ENCODE measurements at regions not wholly inside any gene's neighbourhood (a gene's known extent, or its start where the extent isn't known, plus 50 kb on each side); places are given as distances from the start of the nearest gene placed in this dataset.
"Not testable (repeated sequence)": the region's sequence is repeated elsewhere in the genome, so short reads cannot be mapped to it uniquely, and the experiment has no call there.

DNA sequence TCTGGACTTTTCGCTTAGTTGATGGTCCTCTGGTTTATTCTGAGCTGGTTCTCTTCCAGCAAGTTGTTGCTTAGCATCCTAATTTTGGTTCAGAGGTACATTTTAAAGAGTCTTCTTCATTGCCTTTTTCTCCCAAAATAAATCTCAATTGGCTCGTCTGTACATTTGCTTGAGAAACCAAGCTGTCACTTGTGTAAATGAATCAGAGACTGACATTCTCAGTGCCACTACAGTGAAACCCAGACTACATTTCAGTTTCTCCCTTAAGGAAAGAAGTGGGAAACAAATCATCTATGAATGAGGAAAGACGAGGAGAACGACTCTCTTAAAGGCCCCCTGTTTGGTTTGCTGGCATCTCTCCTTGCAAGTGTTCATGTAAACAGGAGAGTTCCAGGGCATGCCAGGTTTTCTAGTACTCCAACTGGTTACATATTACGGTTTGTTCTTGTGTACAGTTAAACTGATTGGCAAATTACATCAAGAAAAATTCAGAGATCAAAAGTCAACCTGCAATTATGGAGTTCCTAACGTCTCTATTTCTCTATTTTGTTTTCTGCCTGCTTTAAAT, 654.6 kb downstream of the SH2D4B start:
- DNase-seq (ENCODE audit: insufficient read length, low spot score) (no peak), FAIRE-seq (no peak)
- no peak for TF ChIP-seq POU2F2 (IDR thresholded peaks at IDR 0.05; ENCODE audit: low read depth, low read length)
- TF ChIP-seq TAF1 (IDR thresholded peaks at IDR 0.05; ENCODE audit: low read depth, low read length), result no peak
- TF ChIP-seq SPI1 (IDR thresholded peaks at IDR 0.05; ENCODE audit: low read depth, low read length), result no peak

DNA sequence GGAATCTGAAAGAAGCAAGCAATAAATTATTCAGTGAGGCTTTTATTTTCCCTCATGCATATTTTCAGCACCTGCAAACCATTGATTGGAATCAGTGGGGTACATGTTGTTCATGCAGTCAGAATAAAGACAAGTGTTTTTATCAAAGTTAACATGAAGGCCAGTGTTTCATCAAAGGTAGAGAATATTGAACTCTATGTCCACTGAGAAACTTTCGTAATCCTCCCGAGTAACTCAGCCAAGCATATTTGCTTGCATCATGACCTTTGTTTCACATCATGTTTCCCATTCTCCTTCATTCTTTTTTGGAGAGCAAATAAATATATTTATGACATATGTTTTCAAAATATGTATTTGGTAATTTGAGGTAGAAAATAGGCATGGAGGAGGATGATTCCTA, 663.1 kb downstream of the SH2D4B start:
- no peak for DNase-seq (ENCODE audit: insufficient read length, low spot score)
- no peak for FAIRE-seq
- TF ChIP-seq PAX5 (IDR thresholded peaks at IDR 0.05; ENCODE audit: insufficient read depth, low read length, severe bottlenecking) (no peak), SPI1 (IDR thresholded peaks at IDR 0.05; ENCODE audit: low read depth, low read length) (no peak), TAF1 (IDR thresholded peaks at IDR 0.05; ENCODE audit: low read depth, low read length) (no peak), POLR2A (IDR thresholded peaks at IDR 0.05; ENCODE audit: low read depth, low read length) (no peak), POU2F2 (IDR thresholded peaks at IDR 0.05; ENCODE audit: low read depth, low read length) (no peak), POLR2AphosphoS5 (IDR thresholded peaks at IDR 0.05; ENCODE audit: low read depth, low read length) (no peak)

DNA sequence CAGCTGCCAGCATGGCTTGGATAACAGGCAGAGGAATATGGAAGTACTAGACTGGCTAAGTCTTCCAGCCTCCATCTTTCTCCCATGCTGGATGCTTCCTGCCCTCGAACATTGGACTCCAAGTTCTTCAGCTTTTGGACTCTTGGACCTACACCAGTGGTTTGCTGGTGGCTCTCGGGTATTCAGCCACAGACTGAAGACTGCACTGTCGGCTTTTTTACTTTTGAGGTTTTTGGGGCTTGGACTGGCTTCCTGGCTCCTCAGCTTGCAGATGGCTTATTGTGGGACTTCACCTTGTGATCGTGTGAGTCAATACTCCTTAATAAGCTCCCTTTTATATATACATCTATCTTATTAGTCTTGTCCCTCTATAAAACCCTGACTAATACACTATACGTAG, 667.6 kb upstream of the NRG3 start:
- not testable (repeated sequence) for DNase-seq (ENCODE audit: insufficient read length, low spot score); FAIRE-seq

DNA sequence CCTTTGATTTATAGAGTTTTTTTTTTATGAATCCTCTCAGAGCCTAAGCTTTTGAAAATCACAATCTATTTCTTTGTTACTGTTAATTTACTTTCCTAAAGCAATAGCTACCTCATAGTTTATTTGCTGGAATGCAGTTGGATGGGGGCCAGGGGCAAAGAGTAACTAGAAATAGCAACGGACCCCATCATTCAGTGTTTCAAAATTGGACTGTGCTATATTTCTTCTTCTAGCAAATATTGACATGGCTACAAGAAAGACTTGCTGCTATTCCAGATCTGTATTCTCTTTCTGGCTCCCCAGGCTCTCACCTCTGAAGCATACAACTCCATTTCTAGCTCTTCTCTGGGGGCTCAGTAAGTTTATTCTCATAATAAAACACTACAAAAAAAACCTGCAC, 661.6 kb upstream of the NRG3 start:
- no peak for DNase-seq (ENCODE audit: insufficient read length, low spot score)
- TF ChIP-seq TAF1 (IDR thresholded peaks at IDR 0.05; ENCODE audit: low read depth, low read length), result no peak
- no peak for TF ChIP-seq SPI1 (IDR thresholded peaks at IDR 0.05; ENCODE audit: low read depth, low read length)
- TF ChIP-seq POLR2A (IDR thresholded peaks at IDR 0.05; ENCODE audit: low read depth, low read length), result no peak
- TF ChIP-seq PAX5 (IDR thresholded peaks at IDR 0.05; ENCODE audit: insufficient read depth, low read length, severe bottlenecking), result no peak
- TF ChIP-seq POLR2AphosphoS5 (IDR thresholded peaks at IDR 0.05; ENCODE audit: low read depth, low read length), result no peak
- no peak for TF ChIP-seq POU2F2 (IDR thresholded peaks at IDR 0.05; ENCODE audit: low read depth, low read length)
- FAIRE-seq, result no peak

DNA sequence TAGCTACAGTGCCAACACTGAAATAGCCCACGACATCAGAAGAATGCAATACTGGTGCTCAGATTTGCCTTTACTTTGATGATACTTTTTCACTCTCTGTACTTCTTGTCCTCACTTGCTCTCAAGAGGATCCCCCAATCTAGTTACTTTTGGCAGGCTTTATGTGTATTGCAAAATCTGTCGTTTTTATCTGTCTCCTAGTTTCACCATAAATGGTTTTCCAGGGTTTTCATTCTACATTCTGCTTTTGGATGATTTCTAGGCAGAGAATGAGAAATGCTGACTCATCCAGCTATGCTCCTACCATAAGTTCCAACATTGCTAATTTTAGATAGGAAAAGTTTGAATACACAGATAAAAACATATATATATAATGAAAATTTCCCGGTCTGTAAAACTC, 659.5 kb upstream of the NRG3 start:
- FAIRE-seq, result no peak
- DNase-seq (ENCODE audit: insufficient read length, low spot score), result no peak
- TF ChIP-seq POU2F2 (IDR thresholded peaks at IDR 0.05; ENCODE audit: low read depth, low read length) (no peak), TAF1 (IDR thresholded peaks at IDR 0.05; ENCODE audit: low read depth, low read length) (no peak)

DNA sequence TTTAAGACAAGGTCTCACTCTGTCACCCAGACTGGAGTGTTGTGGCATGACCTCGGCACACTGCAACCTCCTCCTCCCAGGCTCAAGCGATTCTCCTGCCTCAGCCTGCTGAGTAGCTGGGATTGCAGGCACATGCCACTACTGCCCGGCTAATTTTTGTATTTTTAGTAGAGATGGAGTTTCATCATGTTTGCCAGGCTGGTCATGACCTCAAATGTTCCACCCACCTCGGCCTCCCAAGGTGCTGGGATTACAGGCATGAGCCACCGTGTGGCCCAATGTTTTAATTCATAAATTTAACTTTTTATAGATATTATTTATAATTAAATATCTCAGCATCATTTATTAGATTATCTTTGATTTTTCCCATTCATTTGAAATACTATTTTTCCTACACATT, 658.0 kb upstream of the NRG3 start:
- TF ChIP-seq POLR2AphosphoS5 (IDR thresholded peaks at IDR 0.05; ENCODE audit: low read depth, low read length) (no peak), TAF1 (IDR thresholded peaks at IDR 0.05; ENCODE audit: low read depth, low read length) (no peak), POU2F2 (IDR thresholded peaks at IDR 0.05; ENCODE audit: low read depth, low read length) (no peak), PAX5 (IDR thresholded peaks at IDR 0.05; ENCODE audit: insufficient read depth, low read length, severe bottlenecking) (no peak)
- no peak for FAIRE-seq
- no peak for DNase-seq (ENCODE audit: insufficient read length, low spot score)

DNA sequence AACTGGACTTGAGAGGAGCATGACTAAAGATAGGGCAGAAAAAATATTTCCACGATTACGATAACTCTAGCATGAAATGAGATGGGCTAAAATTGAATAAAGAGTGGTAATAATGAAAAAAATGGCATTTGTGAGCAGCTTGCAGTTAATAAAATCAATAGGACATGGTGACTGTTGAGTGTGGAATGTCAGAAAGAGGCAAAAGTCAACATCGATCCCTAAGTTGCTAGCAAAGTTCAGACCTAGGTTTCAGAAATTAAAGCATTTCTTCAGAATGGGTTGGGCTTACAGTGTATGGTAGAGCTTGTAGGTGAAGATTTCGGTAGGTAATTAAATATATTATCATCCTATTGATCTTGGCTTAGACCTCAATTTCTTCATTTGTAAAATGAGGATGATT, 656.7 kb upstream of the NRG3 start:
- DNase-seq (ENCODE audit: insufficient read length, low spot score), result no peak
- FAIRE-seq, result no peak
- TF ChIP-seq POLR2AphosphoS5 (IDR thresholded peaks at IDR 0.05; ENCODE audit: low read depth, low read length) (no peak), POU2F2 (IDR thresholded peaks at IDR 0.05; ENCODE audit: low read depth, low read length) (no peak), POLR2A (IDR thresholded peaks at IDR 0.05; ENCODE audit: low read depth, low read length) (no peak), PAX5 (IDR thresholded peaks at IDR 0.05; ENCODE audit: insufficient read depth, low read length, severe bottlenecking) (no peak), TAF1 (IDR thresholded peaks at IDR 0.05; ENCODE audit: low read depth, low read length) (no peak), SPI1 (IDR thresholded peaks at IDR 0.05; ENCODE audit: low read depth, low read length) (no peak)

DNA sequence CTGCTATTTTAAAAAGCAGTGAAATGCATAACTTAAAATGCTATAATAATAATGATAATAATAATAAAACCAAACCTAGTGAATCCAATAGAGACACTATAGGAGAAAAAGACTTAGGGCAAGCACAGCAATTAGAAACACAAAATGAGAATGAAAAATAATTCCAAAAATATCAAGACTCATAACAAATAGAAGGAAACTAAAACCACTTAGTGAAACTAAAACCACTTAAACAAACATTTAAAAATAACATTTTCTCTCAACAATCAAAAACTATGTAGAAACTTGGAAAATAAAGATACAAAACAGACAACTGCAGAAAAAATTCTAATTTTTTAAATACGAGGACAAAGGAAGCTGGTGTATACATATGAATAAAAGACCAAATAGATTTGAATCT, 655.2 kb upstream of the NRG3 start:
- FAIRE-seq, result no peak
- TF ChIP-seq TAF1 (IDR thresholded peaks at IDR 0.05; ENCODE audit: low read depth, low read length) (no peak), SPI1 (IDR thresholded peaks at IDR 0.05; ENCODE audit: low read depth, low read length) (no peak), POLR2A (IDR thresholded peaks at IDR 0.05; ENCODE audit: low read depth, low read length) (no peak), PAX5 (IDR thresholded peaks at IDR 0.05; ENCODE audit: insufficient read depth, low read length, severe bottlenecking) (no peak), POLR2AphosphoS5 (IDR thresholded peaks at IDR 0.05; ENCODE audit: low read depth, low read length) (no peak), POU2F2 (IDR thresholded peaks at IDR 0.05; ENCODE audit: low read depth, low read length) (no peak)
- DNase-seq (ENCODE audit: insufficient read length, low spot score), result no peak

DNA sequence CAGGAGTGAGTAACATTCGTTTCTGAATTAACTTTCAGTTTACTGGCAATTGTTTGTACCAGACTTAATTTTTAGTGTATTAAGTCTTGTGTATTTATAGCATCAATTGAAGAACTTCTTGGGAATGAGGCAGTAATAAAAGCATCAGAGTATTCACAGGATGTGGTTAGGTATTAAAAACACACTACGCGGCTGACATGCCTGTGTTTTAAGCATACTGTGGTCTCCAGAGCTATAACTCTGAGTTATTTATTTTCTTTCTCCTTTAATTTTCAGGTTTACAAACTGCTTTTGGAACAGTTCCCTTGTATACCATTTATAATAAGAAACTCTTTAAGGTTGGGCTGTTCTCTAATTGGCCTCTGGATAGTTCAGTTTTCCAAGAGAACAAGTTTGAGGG, 626.1 kb upstream of the NRG3 start:
- TF ChIP-seq POLR2AphosphoS5 (IDR thresholded peaks at IDR 0.05; ENCODE audit: low read depth, low read length), result no peak
- TF ChIP-seq PAX5 (IDR thresholded peaks at IDR 0.05; ENCODE audit: insufficient read depth, low read length, severe bottlenecking), result no peak
- TF ChIP-seq SPI1 (IDR thresholded peaks at IDR 0.05; ENCODE audit: low read depth, low read length), result no peak
- no peak for TF ChIP-seq POLR2A (IDR thresholded peaks at IDR 0.05; ENCODE audit: low read depth, low read length)
- no peak for TF ChIP-seq TAF1 (IDR thresholded peaks at IDR 0.05; ENCODE audit: low read depth, low read length)
- no peak for TF ChIP-seq POU2F2 (IDR thresholded peaks at IDR 0.05; ENCODE audit: low read depth, low read length)
- no peak for DNase-seq (ENCODE audit: insufficient read length, low spot score)
- FAIRE-seq, result no peak

DNA sequence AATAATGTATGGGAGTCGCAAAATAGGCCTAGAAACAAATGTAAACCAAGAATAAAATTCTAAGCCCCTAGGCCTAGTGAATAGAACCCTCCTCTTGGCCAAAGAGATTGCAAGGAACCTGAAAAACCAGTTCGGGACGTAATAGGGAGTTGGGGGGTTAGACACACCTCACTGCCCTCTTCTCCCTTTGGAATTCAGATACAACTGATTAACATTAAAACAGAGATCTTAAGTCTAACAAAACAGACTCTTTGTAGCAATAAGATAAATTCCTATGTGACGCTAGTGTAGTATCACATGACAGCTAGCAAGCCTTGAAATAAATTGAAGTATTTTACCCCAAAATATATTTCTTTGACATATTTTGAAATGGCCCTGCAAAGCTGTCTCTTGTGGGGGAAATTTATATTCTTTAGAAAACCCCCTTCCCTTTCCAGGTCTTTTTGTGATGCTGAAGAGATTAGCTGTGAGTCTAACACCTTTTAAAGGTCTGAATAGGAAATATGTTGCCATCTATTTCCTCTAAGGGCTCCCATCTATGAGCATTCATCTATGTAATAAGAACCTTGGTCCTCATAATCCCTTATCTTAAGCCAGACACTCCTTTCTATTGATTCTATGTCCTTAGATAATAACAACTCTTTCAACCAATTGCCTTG, 623.4 kb upstream of the NRG3 start:
- DNase-seq (ENCODE audit: insufficient read length, low spot score), result no peak
- FAIRE-seq, result no peak
- TF ChIP-seq POLR2AphosphoS5 (IDR thresholded peaks at IDR 0.05; ENCODE audit: low read depth, low read length) (no peak), PAX5 (IDR thresholded peaks at IDR 0.05; ENCODE audit: insufficient read depth, low read length, severe bottlenecking) (no peak), TAF1 (IDR thresholded peaks at IDR 0.05; ENCODE audit: low read depth, low read length) (no peak), SPI1 (IDR thresholded peaks at IDR 0.05; ENCODE audit: low read depth, low read length) (no peak), POLR2A (IDR thresholded peaks at IDR 0.05; ENCODE audit: low read depth, low read length) (no peak), POU2F2 (IDR thresholded peaks at IDR 0.05; ENCODE audit: low read depth, low read length) (no peak)

DNA sequence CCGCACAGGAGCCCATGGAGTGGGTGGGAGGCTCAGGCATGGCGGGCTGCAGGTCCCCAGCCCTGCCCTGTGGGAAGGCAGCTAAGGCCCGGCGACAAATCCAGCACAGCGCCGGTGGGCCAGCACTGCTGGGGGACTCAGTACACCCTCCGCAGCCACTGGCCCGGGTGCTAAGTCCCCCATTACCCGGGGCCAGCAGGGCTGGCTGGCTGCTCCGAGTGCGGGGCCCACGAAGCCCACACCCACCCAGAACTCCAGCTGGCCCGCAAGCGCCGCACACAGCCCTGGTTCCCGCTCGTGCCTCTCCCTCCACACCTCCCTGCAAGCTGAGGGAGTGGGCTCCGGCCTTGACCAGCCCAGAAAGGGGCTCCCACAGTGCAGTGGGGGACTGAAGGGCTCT, 610.0 kb upstream of the NRG3 start:
- DNase-seq (ENCODE audit: insufficient read length, low spot score); FAIRE-seq: not testable (repeated sequence)

Data from GM12891 (cell line).